Stomach (tissue), 8 donors: ENCODE measurements at regions not wholly inside any gene's neighbourhood (a gene's known extent, or its start where the extent isn't known, plus 50 kb on each side); places are given as distances from the start of the nearest gene placed in this dataset.

ENCODE experiments used
- DNase-seq, 2 donors: peaks; one replicate each; pipeline versions ENCODE4 v3.0.0 to v3.0.0-alpha.2; 2013 to 2019
- H3K27ac ChIP-seq, 5 donors: fragments of 200-600 bp in 4 of 5; sonication (generic) in 4 of 5; one replicate each; pipeline ENCODE4 v1.5.1; 2013 to 2019; ENCODE audit warnings: mild to moderate bottlenecking in 1 of 5, moderate library complexity in 1 of 5
- H3K27me3 ChIP-seq, 3 donors: fragments of 200-600 bp; sonication (generic); one replicate each; pipeline ENCODE4 v1.5.1; 2017 to 2019; ENCODE audit warnings: mixed run types in 1 of 3
- H3K36me3 ChIP-seq, 4 donors: fragments of 200-600 bp; sonication (generic); 1 replicate in 3 of 4; 2 replicates in 1 of 4; pipeline ENCODE4 v1.5.1; 2016 to 2019
- H3K4me1 ChIP-seq, 4 donors: fragments of 200-600 bp; sonication (generic); one replicate each; pipeline ENCODE4 v1.5.1; 2016 to 2019
- H3K4me3 ChIP-seq, 4 donors: fragments of 200-600 bp; sonication (generic) in 3 of 4; one replicate each; pipeline ENCODE4 v1.5.1; 2016 to 2019; ENCODE audit warnings: mild to moderate bottlenecking in 1 of 4
- H3K9me3 ChIP-seq, 4 donors: fragments of 200-600 bp; sonication (generic); one replicate each; pipeline ENCODE4 v1.5.1; 2016 to 2019
- EP300 ChIP-seq: sonication (generic); formaldehyde crosslinking; IDR thresholded peaks from one replicate; pipeline ENCODE4 v1.6.1; 2017; ENCODE audit warnings: antibody characterized with exemption
- POLR2A ChIP-seq, 4 donors: fragments of 450-650 bp; IDR thresholded peaks; one replicate each; pipeline ENCODE4 v1.6.1; 2016; ENCODE audit warnings: antibody characterized with exemption in 4 of 4, control low read depth in 2 of 4, mild to moderate bottlenecking in 1 of 4, moderate library complexity in 1 of 4
- POLR2AphosphoS5 ChIP-seq, 3 donors: sonication (generic); formaldehyde crosslinking; IDR thresholded peaks; one replicate each; pipeline ENCODE4 v1.6.1; 2016; ENCODE audit warnings: antibody characterized with exemption in 3 of 3
- WGBS, 5 donors: extraction: QIAGEN DNeasy Blood & Tissue Kit in 3 of 5; methylation state at CpG; one replicate each; pipeline versions ENCODE4 v1.1.5 to v1.1.7; 2013 to 2018; 5-methylcytosine and 5-hydroxymethylcytosine counted together
- intact Hi-C: fragments of 100-400 bp; cut with DNase I; formaldehyde crosslinking; loops from one replicate; pipeline ENCODE4 v1.15.1; 2023; ENCODE audit warnings: low total_unique reads
- TF ChIP-seq, protein P1 (sequence below), 7 experiments: fragments of 450-650 bp in 4 of 7; fragments of 200-600 bp in 3 of 7; sonication (generic) in 3 of 7; IDR thresholded peaks; one replicate each; pipeline ENCODE4 v1.5.1; 2016 to 2019; ENCODE audit warnings: antibody characterized with exemption in 7 of 7, control low read depth in 2 of 7, mild to moderate bottlenecking in 1 of 7
- donor health status: healthy with polysubstance abuse.
- donor health status: Bipolar disorder and iron deficiency.
- donor health status: healthy.

DNA sequence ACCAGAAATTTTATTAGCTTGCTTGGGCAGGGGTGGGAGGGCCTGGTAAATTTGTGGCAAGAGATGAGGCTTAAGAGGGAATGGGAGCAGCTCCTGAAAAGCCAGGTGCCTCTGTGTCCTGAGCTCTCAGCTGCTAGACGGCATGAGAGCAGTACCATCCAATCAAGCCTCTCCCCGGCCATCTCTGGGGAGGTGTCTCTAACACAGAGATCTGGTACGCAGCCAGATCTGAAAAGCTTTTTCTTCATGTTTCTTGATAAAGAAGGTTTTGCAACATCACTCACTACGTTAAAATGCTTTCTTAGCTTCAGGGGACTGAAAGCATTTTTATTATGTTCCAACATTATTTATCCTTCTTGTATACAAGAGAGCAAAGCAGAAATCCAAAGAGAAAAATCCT is 488.2 kb downstream of the RBFOX1 start:
- H3K36me3 ChIP-seq, result no peaks in the 10 kb centered on the region
- peak in 1 of 2 donors; percentile 3 for DNase-seq
- H3K27ac ChIP-seq, result no peak overlapping the region
- TF ChIP-seq POLR2AphosphoS5 (IDR thresholded peaks at IDR 0.05) (no peak), EP300 (no peak), POLR2A (IDR thresholded peaks at IDR 0.05) (no peak)
- TF ChIP-seq, protein P1, sequence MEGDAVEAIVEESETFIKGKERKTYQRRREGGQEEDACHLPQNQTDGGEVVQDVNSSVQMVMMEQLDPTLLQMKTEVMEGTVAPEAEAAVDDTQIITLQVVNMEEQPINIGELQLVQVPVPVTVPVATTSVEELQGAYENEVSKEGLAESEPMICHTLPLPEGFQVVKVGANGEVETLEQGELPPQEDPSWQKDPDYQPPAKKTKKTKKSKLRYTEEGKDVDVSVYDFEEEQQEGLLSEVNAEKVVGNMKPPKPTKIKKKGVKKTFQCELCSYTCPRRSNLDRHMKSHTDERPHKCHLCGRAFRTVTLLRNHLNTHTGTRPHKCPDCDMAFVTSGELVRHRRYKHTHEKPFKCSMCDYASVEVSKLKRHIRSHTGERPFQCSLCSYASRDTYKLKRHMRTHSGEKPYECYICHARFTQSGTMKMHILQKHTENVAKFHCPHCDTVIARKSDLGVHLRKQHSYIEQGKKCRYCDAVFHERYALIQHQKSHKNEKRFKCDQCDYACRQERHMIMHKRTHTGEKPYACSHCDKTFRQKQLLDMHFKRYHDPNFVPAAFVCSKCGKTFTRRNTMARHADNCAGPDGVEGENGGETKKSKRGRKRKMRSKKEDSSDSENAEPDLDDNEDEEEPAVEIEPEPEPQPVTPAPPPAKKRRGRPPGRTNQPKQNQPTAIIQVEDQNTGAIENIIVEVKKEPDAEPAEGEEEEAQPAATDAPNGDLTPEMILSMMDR (IDR thresholded peaks at IDR 0.05), result no peak
- H3K4me1 ChIP-seq, result no peaks in the 10 kb centered on the region
- 49 to 60% (median 56%) methylated on average over 4 of the region's 4 CpGs for WGBS, 5 donors
- intact Hi-C loops, result no loop called here
- H3K27me3 ChIP-seq, result no peaks in the 10 kb centered on the region
- no peaks in the 10 kb centered on the region for H3K9me3 ChIP-seq
- H3K4me3 ChIP-seq, result no peak overlapping the region

DNA sequence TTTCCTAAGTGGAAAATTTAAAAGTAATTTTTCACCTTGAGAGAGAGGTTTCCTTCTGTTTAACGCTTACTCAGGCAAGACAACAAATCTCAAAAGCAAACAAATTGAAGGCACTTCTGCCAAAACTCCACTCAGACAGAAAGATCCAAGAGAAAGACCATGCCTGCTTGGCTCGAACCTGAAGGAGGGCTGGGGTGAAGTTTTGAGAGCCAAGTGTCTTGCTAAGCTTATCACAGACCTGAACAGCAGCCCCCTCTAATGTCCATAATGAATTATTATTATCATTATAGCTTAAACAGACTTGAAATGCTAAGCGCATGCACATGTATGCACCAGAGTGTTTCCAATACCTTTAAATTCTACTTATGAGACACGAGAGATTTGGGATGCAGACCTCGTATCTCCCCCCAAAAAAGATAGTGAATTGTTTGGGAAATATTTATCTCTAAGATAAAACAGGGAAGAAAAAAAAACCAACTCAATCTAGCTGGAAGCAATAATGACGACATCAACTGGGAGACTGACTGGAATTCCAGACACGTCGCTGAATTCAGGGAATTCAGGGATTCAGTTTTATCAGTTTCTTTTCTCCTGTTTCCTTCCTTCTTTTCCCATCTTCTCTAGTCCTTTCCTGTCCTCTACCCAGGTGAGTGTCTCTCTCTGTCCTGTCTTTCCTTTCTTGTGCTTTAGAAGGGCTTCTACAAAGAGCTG is 473.2 kb downstream of the RBFOX1 start:
- H3K4me3 ChIP-seq, result no peak overlapping the region
- TF ChIP-seq POLR2AphosphoS5 (IDR thresholded peaks at IDR 0.05) (no peak), POLR2A (IDR thresholded peaks at IDR 0.05) (no peak), EP300 (no peak)
- TF ChIP-seq, protein P1 (IDR thresholded peaks at IDR 0.05), result no peak
- peaks cover 0 to 2% (median 0%) of the 10 kb centered on the region in 4 donors for H3K9me3 ChIP-seq
- 44 to 57% (median 50%) methylated on average over 8 of the region's 8 CpGs for WGBS, 5 donors
- H3K27me3 ChIP-seq, result no peaks in the 10 kb centered on the region
- no peaks in the 10 kb centered on the region for H3K36me3 ChIP-seq
- no peaks in the 10 kb centered on the region for H3K4me1 ChIP-seq
- intact Hi-C loops, result no loop called here
- DNase-seq, result peak in 1 of 2 donors; percentile 43
- no peak overlapping the region for H3K27ac ChIP-seq

DNA sequence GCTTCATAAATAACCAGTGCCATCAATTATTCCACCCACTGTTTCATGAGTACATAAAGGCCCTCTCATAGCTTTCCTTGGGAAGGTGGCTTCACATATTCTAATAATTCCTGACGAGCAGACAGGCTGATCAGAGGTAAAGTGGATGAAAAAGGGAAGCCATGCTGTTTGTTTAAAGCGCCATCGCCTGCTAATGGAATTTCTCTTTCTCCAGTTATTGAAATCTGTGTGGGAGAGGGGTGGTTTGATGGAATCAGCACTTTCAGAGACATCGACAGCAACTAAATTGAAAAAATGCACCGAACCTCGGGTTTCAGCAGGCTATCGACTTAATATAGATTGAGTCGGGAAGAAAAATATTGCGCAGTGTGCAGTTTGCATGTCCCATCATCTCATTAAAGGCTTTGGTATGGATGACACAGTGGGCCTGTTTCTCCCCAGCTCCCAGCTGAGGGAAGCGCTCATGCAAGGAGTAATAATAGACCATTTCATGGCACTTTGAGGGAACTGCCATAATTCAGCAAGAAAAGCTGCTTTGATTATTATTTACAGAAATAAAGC is 472.1 kb downstream of the RBFOX1 start:
- Histone ChIP-seq H3K9me3 (peaks cover 0 to 2% (median 0%) of the 10 kb centered on the region in 4 donors), H3K27me3 (no peaks in the 10 kb centered on the region), H3K4me1 (no peaks in the 10 kb centered on the region), H3K36me3 (no peaks in the 10 kb centered on the region), H3K27ac (no peak overlapping the region), H3K4me3 (no peak overlapping the region)
- intact Hi-C loops, result no loop called here
- TF ChIP-seq POLR2AphosphoS5 (IDR thresholded peaks at IDR 0.05), result no peak
- TF ChIP-seq, protein P1 (IDR thresholded peaks at IDR 0.05), result no peak
- TF ChIP-seq POLR2A (IDR thresholded peaks at IDR 0.05), result no peak
- no peak for TF ChIP-seq EP300
- no peak for DNase-seq
- WGBS, 5 donors, result 85 to 91% (median 90%) methylated on average over 10 of the region's 10 CpGs

DNA sequence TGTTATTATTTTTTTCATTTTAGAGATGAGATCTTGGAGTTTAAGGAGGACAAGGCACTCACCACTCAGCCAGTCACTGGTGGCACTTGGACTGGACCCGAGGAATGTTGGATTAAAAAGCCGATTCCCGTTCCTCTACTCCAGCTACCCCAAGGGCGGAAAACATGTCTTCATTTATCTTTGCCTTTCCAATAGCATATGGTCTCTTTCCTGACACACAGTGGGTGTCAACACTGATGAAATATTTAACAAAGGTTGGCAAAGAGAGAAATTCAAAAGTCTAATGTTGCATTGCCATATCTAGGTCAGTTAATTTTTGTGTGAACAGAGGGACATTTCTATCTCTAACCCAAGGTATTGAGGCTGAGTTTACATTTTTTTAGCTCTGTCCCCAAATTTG is 459.7 kb downstream of the RBFOX1 start:
- DNase-seq, result no peak
- Histone ChIP-seq H3K27ac (no peak overlapping the region), H3K9me3 (no peaks in the 10 kb centered on the region), H3K36me3 (no peaks in the 10 kb centered on the region), H3K27me3 (no peaks in the 10 kb centered on the region), H3K4me3 (no peak overlapping the region), H3K4me1 (no peaks in the 10 kb centered on the region)
- TF ChIP-seq EP300 (no peak), POLR2AphosphoS5 (IDR thresholded peaks at IDR 0.05) (no peak), POLR2A (IDR thresholded peaks at IDR 0.05) (no peak)
- TF ChIP-seq, protein P1 (IDR thresholded peaks at IDR 0.05), result no peak
- 78 to 93% (median 89%) methylated on average over 4 of the region's 4 CpGs for WGBS, 5 donors
- intact Hi-C loops, result no loop called here
